Urinary bladder (tissue), 3 donors: ENCODE measurements at regions not wholly inside any gene's neighbourhood (a gene's known extent, or its start where the extent isn't known, plus 50 kb on each side); places are given as distances from the start of the nearest gene placed in this dataset.

Experiments
- DNase-seq: peaks from one replicate; pipeline ENCODE4 v3.0.0-alpha.2; 2015; ENCODE audit errors: extremely low spot score
- H3K27ac ChIP-seq: one replicate; pipeline ENCODE4 v1.5.1; 2013; ENCODE audit warnings: low read depth, mild to moderate bottlenecking, moderate library complexity
- H3K36me3 ChIP-seq: one replicate; pipeline ENCODE4 v1.6.1; 2013; ENCODE audit warnings: mild to moderate bottlenecking, moderate library complexity; ENCODE audit not compliant: insufficient read depth
- H3K4me1 ChIP-seq: one replicate; pipeline ENCODE4 v1.6.1; 2013; ENCODE audit warnings: mild to moderate bottlenecking, moderate library complexity; ENCODE audit not compliant: insufficient read depth
- H3K4me3 ChIP-seq: one replicate; pipeline ENCODE4 v1.5.1; 2013; ENCODE audit warnings: low read depth, low read length
- WGBS: extraction: QIAGEN DNeasy Blood & Tissue Kit; methylation state at CpG from one replicate; pipeline ENCODE4 v1.1.7; 2013; 5-methylcytosine and 5-hydroxymethylcytosine counted together
- donor health status: healthy with polysubstance abuse.
- donor health status: healthy.

- no peak for DNase-seq
- no peak overlapping the region for H3K4me3 ChIP-seq
- H3K36me3 ChIP-seq = no peaks in the 10 kb centered on the region
- H3K4me1 ChIP-seq = no peaks in the 10 kb centered on the region
- H3K27ac ChIP-seq = no peak overlapping the region
- 48% methylated on average over 6 of the region's 6 CpGs for WGBS
These were observed 712.0 kb downstream of the TBC1D22A start for GRCh38 chr22:47474464-47474863.

GRCh38 chr22:47472636-47473035, 710.2 kb downstream of the TBC1D22A start:
- no peak overlapping the region for H3K27ac ChIP-seq
- H3K36me3 ChIP-seq = no peaks in the 10 kb centered on the region
- WGBS = 86% methylated on average over 9 of the region's 9 CpGs
- DNase-seq = no peak
- no peak overlapping the region for H3K4me3 ChIP-seq
- H3K4me1 ChIP-seq = no peaks in the 10 kb centered on the region

- WGBS = 70% methylated on average over 3 of the region's 3 CpGs
These were observed 709.0 kb downstream of the TBC1D22A start for GRCh38 chr22:47471406-47471805.

GRCh38 chr22:47465809-47466208, 703.4 kb downstream of the TBC1D22A start:
- no peak for DNase-seq
- no peak overlapping the region for H3K27ac ChIP-seq
- WGBS = 66% methylated on average over 2 of the region's 2 CpGs
- H3K4me3 ChIP-seq = no peak overlapping the region
- H3K36me3 ChIP-seq = no peaks in the 10 kb centered on the region
- no peaks in the 10 kb centered on the region for H3K4me1 ChIP-seq

More at GRCh38 chr22:47471406-47471805, 709.0 kb downstream of the TBC1D22A start:
- H3K27ac ChIP-seq = no peak overlapping the region
- H3K4me3 ChIP-seq = no peak overlapping the region
- H3K36me3 ChIP-seq = no peaks in the 10 kb centered on the region
- no peak for DNase-seq
- no peaks in the 10 kb centered on the region for H3K4me1 ChIP-seq

DNA sequence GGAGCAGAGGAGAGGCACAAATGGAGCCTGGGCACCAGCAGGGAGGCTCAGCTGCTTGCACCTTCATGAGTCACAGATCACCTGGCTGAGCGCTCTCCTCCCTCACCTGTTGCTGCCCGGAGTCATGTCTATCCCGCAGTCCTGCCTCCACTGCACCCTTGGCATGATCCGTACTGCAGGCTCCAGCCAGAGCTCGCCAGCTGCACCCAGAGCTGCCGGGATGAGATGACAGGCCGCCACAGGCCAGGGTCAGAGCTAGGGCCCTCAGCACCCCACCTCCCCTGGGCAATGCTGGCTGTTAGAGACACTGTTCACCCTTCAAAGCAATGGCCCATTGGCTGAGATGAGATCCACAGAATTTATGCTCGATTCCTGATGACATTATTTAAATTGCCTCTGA, 702.8 kb downstream of the TBC1D22A start:
- H3K4me1 ChIP-seq = no peaks in the 10 kb centered on the region
- H3K4me3 ChIP-seq = no peak overlapping the region
- 91% methylated on average over 8 of the region's 8 CpGs for WGBS
- H3K36me3 ChIP-seq = no peaks in the 10 kb centered on the region
- no peak for DNase-seq
- H3K27ac ChIP-seq = no peak overlapping the region

GRCh38 chr22:47463220-47463619, 700.8 kb downstream of the TBC1D22A start:
- no peak for DNase-seq
- Histone ChIP-seq H3K36me3 (no peaks in the 10 kb centered on the region), H3K27ac (no peak overlapping the region), H3K4me1 (no peaks in the 10 kb centered on the region), H3K4me3 (no peak overlapping the region)
- WGBS = 77% methylated on average over 8 of the region's 8 CpGs

DNA sequence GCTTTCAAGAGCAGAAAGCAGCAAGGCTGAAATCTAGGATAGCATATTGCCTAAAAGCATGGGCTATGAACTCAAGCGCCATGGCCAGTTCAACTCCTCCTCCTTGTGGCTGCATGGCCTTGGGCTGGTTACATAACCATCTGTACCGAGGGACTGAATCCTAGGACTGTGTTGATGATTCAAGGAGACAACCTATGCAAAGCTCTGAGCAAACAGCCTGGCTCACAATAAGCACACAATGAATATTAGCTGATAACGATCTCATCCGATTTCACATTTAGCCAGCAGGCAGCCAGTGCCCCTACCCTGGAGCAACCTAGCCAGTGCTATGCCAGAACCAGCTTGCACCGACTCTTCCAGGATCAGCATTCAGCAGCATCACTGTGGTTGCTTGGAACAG, 698.4 kb downstream of the TBC1D22A start:
- DNase-seq = no peak
- Histone ChIP-seq H3K4me1 (no peaks in the 10 kb centered on the region), H3K4me3 (no peak overlapping the region), H3K27ac (no peak overlapping the region), H3K36me3 (no peaks in the 10 kb centered on the region)
- WGBS = 84% methylated on average over 5 of the region's 5 CpGs

DNA sequence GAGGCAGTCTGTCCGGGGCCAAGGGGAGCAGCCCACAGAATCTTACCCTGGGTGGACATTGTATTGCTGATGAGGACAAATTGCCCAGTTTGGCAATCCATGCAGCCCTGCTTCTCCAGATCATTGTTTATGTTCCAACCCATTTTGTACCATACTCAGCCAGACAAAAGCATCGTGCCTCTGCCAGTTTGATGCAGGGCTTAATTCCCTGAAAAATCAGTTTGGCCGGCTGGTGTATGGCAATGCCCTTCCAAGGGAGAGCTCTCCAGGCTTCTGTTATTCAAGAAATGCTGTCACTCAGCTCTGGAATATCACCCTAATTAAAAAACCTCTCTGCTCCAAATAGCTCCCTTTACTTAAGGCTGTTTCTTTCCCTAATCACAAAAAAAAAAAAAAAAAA, 697.7 kb downstream of the TBC1D22A start:
- Histone ChIP-seq H3K36me3 (no peaks in the 10 kb centered on the region), H3K27ac (no peak overlapping the region), H3K4me3 (no peak overlapping the region), H3K4me1 (no peaks in the 10 kb centered on the region)
- 68% methylated on average over 3 of the region's 3 CpGs for WGBS
- DNase-seq = no peak

DNA sequence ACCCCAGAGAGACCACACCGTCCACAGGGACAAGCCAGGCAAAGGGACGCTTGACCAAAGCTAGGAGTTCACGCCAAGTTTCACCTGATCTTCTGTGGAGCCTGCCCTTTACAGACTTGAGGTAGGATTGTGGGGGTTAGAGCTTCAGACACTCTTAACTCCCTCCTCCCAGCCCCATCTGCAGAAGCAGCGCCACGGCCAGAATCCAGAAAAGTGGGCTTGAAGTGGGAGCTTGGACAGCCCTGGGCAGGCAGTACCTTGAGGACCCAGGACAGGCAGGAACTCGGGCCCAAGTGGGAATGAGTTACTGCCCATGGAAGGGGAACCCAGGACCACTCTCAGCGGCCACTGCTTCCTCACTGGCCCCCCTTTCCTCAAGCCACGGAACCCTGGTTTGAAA, 695.9 kb downstream of the TBC1D22A start:
- Histone ChIP-seq H3K4me3 (no peak overlapping the region), H3K4me1 (no peaks in the 10 kb centered on the region), H3K27ac (no peak overlapping the region), H3K36me3 (no peaks in the 10 kb centered on the region)
- DNase-seq = no peak
- WGBS = 86% methylated on average over 8 of the region's 8 CpGs

DNA sequence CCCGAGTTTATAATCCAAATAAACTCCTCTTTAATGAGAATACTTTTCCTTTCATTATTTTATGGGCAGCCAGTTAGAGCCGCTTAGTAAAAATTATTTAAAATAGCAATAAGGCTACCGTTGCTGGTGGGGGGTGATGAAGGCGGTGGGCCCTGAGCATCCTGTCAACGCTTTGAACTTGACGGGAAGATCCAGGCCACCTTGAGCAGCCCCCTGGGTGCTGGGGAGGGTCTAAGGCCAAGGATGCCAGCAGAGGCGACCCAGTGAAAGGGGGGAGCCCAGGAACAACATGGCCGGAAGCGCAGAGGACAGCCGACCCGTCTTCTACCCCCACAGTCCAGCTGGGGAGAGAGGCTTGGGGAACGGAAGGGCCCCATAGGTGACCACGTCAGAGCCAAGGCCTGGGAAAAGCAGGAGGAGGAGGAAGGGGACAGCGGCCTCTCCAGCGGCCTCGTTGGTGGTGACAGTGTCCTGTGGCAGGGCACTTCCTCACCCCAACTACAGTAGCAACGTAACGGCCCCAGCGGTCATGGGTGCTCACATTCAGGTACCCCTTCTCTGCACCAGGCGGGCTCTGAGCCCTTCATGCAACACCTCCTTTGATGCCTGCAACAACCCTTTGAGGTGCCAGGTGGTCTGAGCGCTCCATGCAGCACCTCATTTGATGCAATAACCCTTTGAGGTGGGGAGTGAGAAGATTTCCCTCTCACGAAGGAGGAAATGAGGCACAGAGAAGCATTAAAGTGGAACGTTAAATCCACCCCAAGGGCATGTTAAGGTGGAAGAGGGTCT, 695.3 kb downstream of the TBC1D22A start:
- 87% methylated on average over 23 of the region's 23 CpGs for WGBS
- H3K4me1 ChIP-seq = no peaks in the 10 kb centered on the region
- no peaks in the 10 kb centered on the region for H3K36me3 ChIP-seq
- DNase-seq = no peak
- no peak overlapping the region for H3K27ac ChIP-seq
- no peak overlapping the region for H3K4me3 ChIP-seq

GRCh38 chr22:47457021-47457420, 694.6 kb downstream of the TBC1D22A start:
- Histone ChIP-seq H3K4me3 (no peak overlapping the region), H3K36me3 (no peaks in the 10 kb centered on the region), H3K4me1 (no peaks in the 10 kb centered on the region), H3K27ac (no peak overlapping the region)
- 89% methylated on average over 14 of the region's 14 CpGs for WGBS
- DNase-seq = no peak

- WGBS = 85% methylated on average over 11 of the region's 11 CpGs
- no peaks in the 10 kb centered on the region for H3K4me1 ChIP-seq
- no peaks in the 10 kb centered on the region for H3K36me3 ChIP-seq
- no peak overlapping the region for H3K4me3 ChIP-seq
- no peak for DNase-seq
- H3K27ac ChIP-seq = no peak overlapping the region
These were observed 693.6 kb downstream of the TBC1D22A start for GRCh38 chr22:47456031-47456430.

- WGBS = 90% methylated on average over 6 of the region's 6 CpGs
- H3K4me3 ChIP-seq = no peak overlapping the region
- H3K36me3 ChIP-seq = no peaks in the 10 kb centered on the region
- no peak overlapping the region for H3K27ac ChIP-seq
- no peaks in the 10 kb centered on the region for H3K4me1 ChIP-seq
- DNase-seq = no peak
These were observed 690.6 kb downstream of the TBC1D22A start for GRCh38 chr22:47453049-47453448.

DNA sequence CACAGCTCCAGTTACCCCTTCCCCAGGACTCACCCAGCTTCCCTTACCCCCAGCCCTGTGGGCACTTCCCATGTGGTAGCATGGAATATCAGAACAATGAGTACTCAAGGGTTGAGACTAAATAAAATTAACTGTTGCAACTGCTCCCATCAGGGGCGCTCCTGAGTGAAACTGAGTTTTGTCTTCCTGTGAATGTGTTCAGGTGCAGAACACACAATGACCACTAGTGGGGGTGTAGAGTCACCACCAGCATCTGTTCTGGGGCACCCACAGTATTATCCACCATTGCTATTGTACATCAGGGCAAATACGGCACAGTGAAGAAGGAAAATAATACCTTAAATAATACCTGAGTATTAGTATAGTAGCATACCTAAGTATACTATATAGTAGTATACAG, 689.7 kb downstream of the TBC1D22A start:
- Histone ChIP-seq H3K27ac (no peak overlapping the region), H3K4me3 (no peak overlapping the region), H3K36me3 (no peaks in the 10 kb centered on the region), H3K4me1 (no peaks in the 10 kb centered on the region)
- no peak for DNase-seq
- 85% methylated on average over 2 of the region's 2 CpGs for WGBS
